Activated CD8-positive, alpha-beta memory T cell treated with anti-CD3 and anti-CD28 coated beads, Interleukin-2, amount 50 U/mL, for 24 hours (primary cell): ENCODE measurements at regions not wholly inside any gene's neighbourhood (a gene's known extent, or its start where the extent isn't known, plus 50 kb on each side); places are given as distances from the start of the nearest gene placed in this dataset.
"Not testable (repeated sequence)": the region's sequence is repeated elsewhere in the genome, so short reads cannot be mapped to it uniquely, and the experiment has no call there.

ENCODE experiments used
- DNase-seq: peaks from one replicate; pipeline ENCODE4 v3.0.0-alpha.2; 2020; ENCODE audit errors: extremely low read depth

- DNase-seq = no peak
These were observed 107.7 kb upstream of the DTNBP1 start for GRCh38 chr6:15770347-15771143.

GRCh38 chr6:15769511-15770018 lies 106.7 kb upstream of the DTNBP1 start:
- no peak for DNase-seq

- no peak for DNase-seq
These were observed 106.2 kb upstream of the DTNBP1 start for GRCh38 chr6:15768999-15769398.

- no peak for DNase-seq
These were observed 101.0 kb upstream of the DTNBP1 start for GRCh38 chr6:15763837-15764236.

GRCh38 chr6:15763364-15763763 lies 100.5 kb upstream of the DTNBP1 start:
- no peak for DNase-seq

GRCh38 chr6:15761045-15761502 lies 98.2 kb upstream of the DTNBP1 start:
- no peak for DNase-seq

GRCh38 chr6:15758631-15759215 lies 95.9 kb upstream of the DTNBP1 start:
- DNase-seq = no peak

- DNase-seq = no peak
These were observed 92.7 kb upstream of the DTNBP1 start for GRCh38 chr6:15755526-15755925.

GRCh38 chr6:15754706-15755079 lies 91.9 kb upstream of the DTNBP1 start:
- DNase-seq = no peak

GRCh38 chr6:15754035-15754705 lies 91.3 kb upstream of the DTNBP1 start:
- no peak for DNase-seq

- DNase-seq = no peak
These were observed 90.0 kb upstream of the DTNBP1 start for GRCh38 chr6:15752820-15753219.

GRCh38 chr6:15751721-15752350 lies 89.0 kb upstream of the DTNBP1 start:
- no peak for DNase-seq

GRCh38 chr6:15748341-15748740 lies 85.5 kb upstream of the DTNBP1 start:
- DNase-seq = no peak

GRCh38 chr6:15747354-15747883 lies 84.6 kb upstream of the DTNBP1 start:
- DNase-seq = no peak

- no peak for DNase-seq
These were observed 83.0 kb upstream of the DTNBP1 start for GRCh38 chr6:15745781-15746180.

- no peak for DNase-seq
These were observed 82.1 kb upstream of the DTNBP1 start for GRCh38 chr6:15744818-15745402.

GRCh38 chr6:15742013-15742412 lies 79.2 kb upstream of the DTNBP1 start:
- not testable (repeated sequence) for DNase-seq

- no peak for DNase-seq
These were observed 78.6 kb upstream of the DTNBP1 start for GRCh38 chr6:15741405-15741804.

- no peak for DNase-seq
These were observed 77.0 kb upstream of the DTNBP1 start for GRCh38 chr6:15739867-15740266.

GRCh38 chr6:15739353-15739752 lies 76.5 kb upstream of the DTNBP1 start:
- DNase-seq = no peak

- DNase-seq = not testable (repeated sequence)
These were observed 75.4 kb upstream of the DTNBP1 start for GRCh38 chr6:15738195-15738594.

- DNase-seq = no peak
These were observed 73.5 kb upstream of the DTNBP1 start for GRCh38 chr6:15736297-15736696.
